H1 (cell line): ENCODE measurements at regions not wholly inside any gene's neighbourhood (a gene's known extent, or its start where the extent isn't known, plus 50 kb on each side); places are given as distances from the start of the nearest gene placed in this dataset.

Experiments
- KDM5A ChIP-seq: fragments of 200-600 bp; IDR thresholded peaks from 2 replicates; pipeline ENCODE4 v1.7.1; 2012; ENCODE audit warnings: mild to moderate bottlenecking, low read length, inconsistent platforms, mixed read lengths
- NANOG ChIP-seq: IDR thresholded peaks from 2 replicates; pipeline ENCODE4 v1.6.1; 2011; ENCODE audit warnings: low read length, low read depth, mild to moderate bottlenecking, inconsistent platforms; ENCODE audit not compliant: insufficient read depth, poor library complexity, severe bottlenecking
- NRF1 ChIP-seq: IDR thresholded peaks from 2 replicates; pipeline ENCODE4 v1.6.1; 2011; ENCODE audit warnings: mild to moderate bottlenecking, low read depth, low read length, improper control_type of control experiment
- SIX5 ChIP-seq: IDR thresholded peaks from 2 replicates; pipeline ENCODE4 v1.6.1; 2011; ENCODE audit warnings: mild to moderate bottlenecking, low read depth, low read length
- TEAD4 ChIP-seq: IDR thresholded peaks from 2 replicates; pipeline ENCODE4 v1.6.1; 2012; ENCODE audit warnings: low read depth, low read length, inconsistent platforms, mixed read lengths

DNA sequence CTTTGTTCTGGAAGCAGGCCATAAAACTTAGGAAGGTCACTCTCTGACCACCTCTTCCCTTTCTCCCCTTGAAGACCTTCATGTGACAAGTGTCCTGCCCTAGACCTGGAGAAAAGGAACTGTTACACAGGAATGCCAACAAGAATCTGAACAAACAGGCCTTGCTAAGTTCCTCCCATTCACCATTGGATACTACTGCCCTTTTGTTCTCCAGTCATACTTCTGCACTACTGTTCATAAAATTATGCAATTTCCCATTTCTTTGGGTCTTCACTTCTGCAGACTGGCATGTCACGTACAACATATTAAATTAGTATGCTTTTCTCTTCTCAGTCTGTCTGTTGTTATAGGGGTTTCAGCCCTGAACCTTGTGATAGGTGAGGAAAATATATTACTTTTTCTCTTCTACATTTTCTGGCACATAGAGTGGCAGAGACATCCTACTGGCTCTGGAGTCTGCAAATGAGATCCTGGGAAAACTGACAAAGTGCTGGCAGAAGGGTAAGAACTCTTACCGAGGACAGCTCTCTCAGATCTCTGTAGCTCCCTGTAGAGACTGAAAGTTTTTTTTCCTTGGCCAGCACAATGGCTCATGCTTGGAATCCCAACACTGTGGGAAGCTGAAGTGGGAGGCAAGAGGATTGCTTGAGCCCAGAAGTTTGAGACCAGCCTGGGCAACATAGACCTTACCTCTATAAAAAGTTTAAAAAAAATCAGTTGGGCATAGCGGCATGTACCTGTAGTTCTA, 87.6 kb upstream of the SPRY2 start (continued):
- no peak for TF ChIP-seq SIX5
- no peak for TF ChIP-seq KDM5A
- no peak for TF ChIP-seq NRF1
- TF ChIP-seq NANOG: no peak
- no peak for TF ChIP-seq TEAD4
